ENCODE measurements at regions not wholly inside any gene's neighbourhood (a gene's known extent, or its start where the extent isn't known, plus 50 kb on each side); places are given as distances from the start of the nearest gene placed in this dataset.
"Not testable (repeated sequence)": the region's sequence is repeated elsewhere in the genome, so short reads cannot be mapped to it uniquely, and the experiment has no call there.

DNA sequence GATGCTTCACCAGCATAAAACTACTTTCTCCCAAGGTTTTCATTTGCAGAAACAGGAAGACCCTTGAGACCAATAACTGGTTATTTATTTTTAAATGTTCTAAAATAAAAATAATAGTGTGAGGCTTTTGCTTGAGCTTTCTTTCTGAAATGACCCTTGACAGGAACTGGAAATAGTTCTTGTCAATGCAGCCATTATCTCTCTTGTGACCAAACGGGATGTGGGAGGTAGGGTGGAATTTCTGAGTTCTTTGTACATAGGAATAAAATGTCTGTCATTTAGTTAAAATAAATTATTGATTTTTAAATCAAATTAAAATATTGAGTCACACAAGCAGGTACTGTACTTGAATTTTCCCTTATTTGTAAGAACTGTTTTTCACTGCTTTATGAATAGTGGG is 110.2 kb upstream of the CCN2 start:
- Histone ChIP-seq H3K36me3 (peaks cover 2% of the 10 kb centered on the region), H3K9me3 (peaks cover 5% of the 10 kb centered on the region; the same call in 1 of the 2 replicates), H3K4me3 (no peak overlapping the region), H3K27me3 (no peaks in the 10 kb centered on the region)
- DNase-seq: no peak

DNA sequence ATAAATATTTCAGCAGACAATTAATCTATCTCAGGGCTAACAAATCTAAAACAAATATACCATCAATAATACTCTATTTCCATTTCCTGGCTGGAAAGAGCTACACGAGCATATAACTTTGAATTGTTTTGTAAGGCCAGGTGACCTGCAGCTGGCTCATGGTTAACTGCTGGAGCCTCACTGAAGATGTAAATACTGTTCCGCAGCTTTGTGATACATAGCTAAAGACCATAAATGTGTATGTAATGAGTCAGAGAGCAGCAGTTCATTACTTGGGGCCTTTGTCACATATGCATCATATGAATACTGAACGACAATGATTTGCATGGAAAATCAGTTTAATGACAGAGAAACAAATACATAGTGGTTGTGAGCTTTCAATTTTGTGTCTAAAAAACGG is 109.4 kb upstream of the CCN2 start:
- DNase-seq: peak; percentile 70
- Histone ChIP-seq H3K36me3 (peaks cover 7% of the 10 kb centered on the region), H3K27me3 (no peaks in the 10 kb centered on the region), H3K4me3 (no peak overlapping the region), H3K9me3 (peaks cover 13% of the 10 kb centered on the region)

DNA sequence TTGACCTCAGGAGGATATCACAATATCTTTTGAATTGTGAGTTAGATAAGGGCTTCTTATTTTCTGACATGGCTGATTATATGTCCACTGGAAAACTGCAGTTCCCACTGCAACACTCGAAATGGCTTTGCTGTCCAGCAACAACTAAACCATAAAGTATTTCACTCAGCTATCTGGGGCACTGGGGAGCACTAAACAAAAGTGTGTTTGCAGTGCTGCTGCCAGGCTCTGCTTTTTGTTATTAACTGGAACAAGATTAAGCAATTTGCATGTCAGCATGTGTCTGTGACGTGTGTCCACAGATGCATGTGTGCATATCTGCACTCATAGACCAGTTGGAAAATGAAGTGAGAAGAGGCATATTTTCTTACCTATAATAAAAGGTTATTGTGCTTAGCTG is 107.8 kb upstream of the CCN2 start:
- H3K9me3 ChIP-seq: peaks cover 16% of the 10 kb centered on the region
- no peak for DNase-seq
- H3K36me3 ChIP-seq: peaks cover 9% of the 10 kb centered on the region
- no peaks in the 10 kb centered on the region for H3K27me3 ChIP-seq
- no peak overlapping the region for H3K4me3 ChIP-seq

DNA sequence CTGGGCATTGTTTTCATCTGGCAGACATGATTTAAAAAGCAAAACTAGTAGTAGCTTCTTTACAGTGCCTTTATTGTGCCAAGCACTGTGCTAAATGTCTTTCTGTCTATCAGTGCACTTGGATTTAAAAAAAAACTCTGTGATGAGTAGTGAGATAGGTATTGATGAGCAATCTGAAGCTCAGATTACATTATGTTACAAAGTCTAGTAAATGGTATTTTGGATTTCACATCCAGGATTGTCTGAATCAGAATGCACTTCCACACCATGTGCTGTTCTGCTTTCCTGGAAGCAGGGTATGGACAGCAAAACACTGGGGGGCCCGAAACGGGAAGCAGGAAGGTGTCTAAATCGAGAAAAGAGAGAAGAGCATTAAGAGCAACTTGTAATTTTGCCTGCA is 103.4 kb upstream of the CCN2 start:
- no peak overlapping the region for H3K4me3 ChIP-seq
- H3K9me3 ChIP-seq: peaks cover 16% of the 10 kb centered on the region
- peaks cover 9% of the 10 kb centered on the region for H3K36me3 ChIP-seq
- DNase-seq: peak; percentile 47
- H3K27me3 ChIP-seq: no peaks in the 10 kb centered on the region

DNA sequence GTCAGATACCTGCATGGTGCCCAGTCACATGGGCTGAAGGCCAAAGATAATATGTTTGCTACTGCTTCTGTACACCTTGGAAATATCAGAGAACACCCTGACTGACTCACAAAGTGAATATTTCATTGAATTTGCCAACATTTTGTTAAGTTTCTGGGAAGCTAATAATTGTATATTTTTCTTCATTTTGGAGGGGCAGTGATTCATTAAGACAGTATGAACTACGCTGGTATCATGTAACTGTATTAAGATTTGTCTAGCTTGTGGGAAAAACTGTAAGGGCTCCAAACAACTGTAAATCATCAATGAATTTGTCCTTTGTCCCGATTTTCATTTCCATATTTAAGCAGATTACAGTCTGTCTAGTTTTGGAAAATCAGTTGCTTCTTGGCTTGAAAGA is 102.3 kb upstream of the CCN2 start:
- peaks cover 16% of the 10 kb centered on the region for H3K9me3 ChIP-seq
- peaks cover 9% of the 10 kb centered on the region for H3K36me3 ChIP-seq
- no peak for DNase-seq
- no peaks in the 10 kb centered on the region for H3K27me3 ChIP-seq
- no peak overlapping the region for H3K4me3 ChIP-seq

DNA sequence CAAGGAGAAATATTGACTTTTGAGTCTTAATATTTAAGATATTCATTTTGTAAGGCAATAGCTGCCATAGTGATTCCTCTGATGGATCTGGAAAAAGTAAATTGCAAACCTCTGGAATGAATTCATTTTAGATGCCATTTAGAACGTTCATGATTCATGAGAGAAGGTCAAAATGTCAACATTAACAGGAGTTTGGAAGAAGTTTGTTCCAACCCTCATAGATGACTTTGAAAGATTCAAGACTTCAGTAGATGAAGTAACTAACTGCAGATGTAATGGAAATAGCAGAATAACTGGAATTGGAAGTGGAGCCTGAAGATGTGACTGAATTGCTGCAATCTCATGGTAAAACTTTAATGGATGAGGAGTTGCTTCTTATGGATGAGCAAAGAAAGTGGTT is 100.9 kb upstream of the CCN2 start:
- DNase-seq: no peak
- Histone ChIP-seq H3K27me3 (no peaks in the 10 kb centered on the region), H3K4me3 (no peak overlapping the region), H3K9me3 (peaks cover 19% of the 10 kb centered on the region), H3K36me3 (peaks cover 8% of the 10 kb centered on the region)

DNA sequence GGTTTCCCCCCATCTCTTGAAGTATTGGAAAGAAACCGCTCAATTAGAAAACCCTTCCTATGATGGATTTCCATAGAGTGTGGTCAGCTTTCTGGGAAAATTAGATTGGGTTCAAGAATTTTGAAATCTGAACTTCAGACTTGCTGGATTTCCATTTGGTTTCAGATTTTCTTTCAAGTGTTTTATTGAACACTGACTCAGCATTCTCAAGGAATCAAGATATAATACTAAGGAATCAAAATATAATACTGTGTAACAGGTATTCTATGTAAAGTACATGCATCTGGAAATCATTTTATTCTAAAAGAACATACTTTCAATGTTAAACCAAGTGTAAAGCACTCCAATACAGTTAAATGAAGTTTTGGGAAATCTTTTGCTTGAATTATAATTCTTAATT is 94.7 kb upstream of the CCN2 start:
- DNase-seq: no peak
- Histone ChIP-seq H3K4me3 (no peak overlapping the region), H3K27me3 (no peaks in the 10 kb centered on the region), H3K9me3 (peaks cover 3% of the 10 kb centered on the region; the same call in 1 of the 2 replicates), H3K36me3 (no peaks in the 10 kb centered on the region)

DNA sequence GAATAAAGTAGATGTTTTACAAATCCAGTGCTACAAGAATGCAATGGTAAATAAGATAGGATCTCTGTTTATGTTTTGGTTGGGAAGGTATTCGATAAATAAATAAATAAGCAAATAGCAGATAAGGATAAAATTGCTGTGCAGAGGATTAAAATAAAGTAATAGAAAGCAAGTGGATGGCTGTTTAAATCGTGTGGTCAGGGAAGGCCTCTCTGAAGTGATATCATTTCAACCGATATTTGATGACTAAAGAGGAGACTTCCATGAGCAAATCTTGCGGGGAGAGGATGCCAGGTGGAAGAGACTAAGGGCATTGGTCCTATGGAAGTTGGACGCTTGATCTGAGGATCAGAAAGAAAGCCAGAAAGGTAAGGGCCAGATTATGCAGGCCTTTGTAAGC is 92.0 kb upstream of the CCN2 start:
- Histone ChIP-seq H3K27me3 (no peaks in the 10 kb centered on the region), H3K4me3 (no peak overlapping the region), H3K36me3 (no peaks in the 10 kb centered on the region), H3K9me3 (no peaks in the 10 kb centered on the region; the same call in 1 of the 2 replicates)
- no peak for DNase-seq

DNA sequence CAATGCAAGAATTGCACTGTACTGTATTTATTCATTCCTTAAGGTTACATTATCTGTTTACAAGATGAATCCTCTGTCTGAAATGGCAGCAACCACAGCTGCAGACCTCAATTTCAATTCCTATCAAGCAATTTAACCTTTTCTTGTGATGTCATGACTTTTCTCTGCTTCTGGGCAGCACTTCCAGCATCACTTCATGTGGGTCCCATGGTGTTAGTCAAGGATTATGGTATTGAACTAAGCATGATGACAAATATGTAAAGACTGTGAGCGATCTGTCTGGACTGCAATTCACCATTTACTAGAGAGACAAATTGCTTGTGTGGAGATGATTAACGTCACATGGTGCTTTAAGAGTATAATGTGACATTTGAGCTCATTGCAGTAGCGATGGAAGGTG is 90.5 kb upstream of the CCN2 start:
- no peaks in the 10 kb centered on the region for H3K9me3 ChIP-seq
- no peaks in the 10 kb centered on the region for H3K36me3 ChIP-seq
- DNase-seq: no peak
- no peak overlapping the region for H3K4me3 ChIP-seq
- H3K27me3 ChIP-seq: no peaks in the 10 kb centered on the region

DNA sequence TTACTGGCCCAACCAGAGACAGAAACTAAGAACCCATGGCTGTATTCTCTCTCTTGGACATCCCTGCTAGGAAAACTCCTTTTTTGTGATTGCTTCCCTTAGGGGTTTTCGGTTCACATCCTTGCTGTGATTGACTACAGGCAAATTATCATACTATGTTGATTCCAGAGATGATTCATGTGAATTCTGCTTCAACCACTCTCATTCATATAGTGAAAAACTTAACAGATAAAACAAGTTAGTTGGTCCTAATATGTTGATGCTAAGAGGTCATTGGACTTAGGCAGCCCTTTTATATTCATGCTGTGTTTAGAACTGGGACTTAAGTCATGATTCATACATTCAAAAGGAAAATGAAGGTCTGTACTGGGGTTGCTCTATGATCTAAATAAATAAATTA is 76.9 kb upstream of the CCN2 start:
- no peak for DNase-seq
- no peak overlapping the region for H3K4me3 ChIP-seq
- H3K9me3 ChIP-seq: no peaks in the 10 kb centered on the region
- no peaks in the 10 kb centered on the region; the same call in 1 of the 2 replicates for H3K36me3 ChIP-seq
- H3K27me3 ChIP-seq: no peaks in the 10 kb centered on the region

DNA sequence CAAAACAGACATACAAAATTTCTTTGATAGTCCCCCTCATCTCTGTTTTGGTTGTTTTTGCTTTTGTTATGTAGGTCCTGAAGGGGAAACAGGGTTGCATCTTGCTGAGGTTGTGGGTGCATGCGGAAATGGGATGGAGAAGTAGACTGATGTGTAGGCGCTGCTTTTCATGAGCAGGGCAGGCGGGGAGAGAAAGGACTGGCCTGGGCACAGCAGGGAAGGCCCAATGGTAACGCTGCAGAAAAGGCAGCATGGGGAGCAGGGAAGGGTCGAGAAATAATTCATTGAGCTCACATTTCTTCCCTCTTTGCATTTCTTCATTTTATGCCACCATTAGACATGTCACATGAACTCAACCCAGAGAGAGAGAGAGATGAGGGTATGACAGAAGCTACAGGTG is 74.3 kb upstream of the CCN2 start:
- no peaks in the 10 kb centered on the region; the same call in 1 of the 2 replicates for H3K36me3 ChIP-seq
- no peaks in the 10 kb centered on the region for H3K9me3 ChIP-seq
- no peak for DNase-seq
- H3K27me3 ChIP-seq: no peaks in the 10 kb centered on the region
- no peak overlapping the region for H3K4me3 ChIP-seq

DNA sequence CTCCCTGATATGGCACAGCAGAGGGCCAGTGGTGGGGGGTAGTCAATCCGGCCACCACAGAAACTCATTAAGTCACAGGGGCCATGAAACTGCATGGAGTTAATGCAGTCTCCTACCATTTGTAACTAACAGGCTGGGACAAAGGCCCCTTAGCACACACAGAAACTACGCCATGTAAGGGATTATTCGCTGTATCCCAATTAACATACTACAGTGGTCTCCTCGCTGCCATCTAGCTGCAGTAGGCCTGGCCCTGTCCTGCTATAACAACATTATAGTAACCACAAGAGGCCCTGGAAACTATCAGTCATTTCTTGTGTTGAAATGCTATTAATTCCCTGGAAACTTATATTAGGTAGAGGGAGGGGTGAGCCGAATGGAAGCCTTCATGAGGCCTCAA is 72.3 kb upstream of the CCN2 start:
- no peaks in the 10 kb centered on the region; the same call in 1 of the 2 replicates for H3K36me3 ChIP-seq
- no peaks in the 10 kb centered on the region for H3K9me3 ChIP-seq
- no peaks in the 10 kb centered on the region for H3K27me3 ChIP-seq
- no peak for DNase-seq
- H3K4me3 ChIP-seq: no peak overlapping the region

DNA sequence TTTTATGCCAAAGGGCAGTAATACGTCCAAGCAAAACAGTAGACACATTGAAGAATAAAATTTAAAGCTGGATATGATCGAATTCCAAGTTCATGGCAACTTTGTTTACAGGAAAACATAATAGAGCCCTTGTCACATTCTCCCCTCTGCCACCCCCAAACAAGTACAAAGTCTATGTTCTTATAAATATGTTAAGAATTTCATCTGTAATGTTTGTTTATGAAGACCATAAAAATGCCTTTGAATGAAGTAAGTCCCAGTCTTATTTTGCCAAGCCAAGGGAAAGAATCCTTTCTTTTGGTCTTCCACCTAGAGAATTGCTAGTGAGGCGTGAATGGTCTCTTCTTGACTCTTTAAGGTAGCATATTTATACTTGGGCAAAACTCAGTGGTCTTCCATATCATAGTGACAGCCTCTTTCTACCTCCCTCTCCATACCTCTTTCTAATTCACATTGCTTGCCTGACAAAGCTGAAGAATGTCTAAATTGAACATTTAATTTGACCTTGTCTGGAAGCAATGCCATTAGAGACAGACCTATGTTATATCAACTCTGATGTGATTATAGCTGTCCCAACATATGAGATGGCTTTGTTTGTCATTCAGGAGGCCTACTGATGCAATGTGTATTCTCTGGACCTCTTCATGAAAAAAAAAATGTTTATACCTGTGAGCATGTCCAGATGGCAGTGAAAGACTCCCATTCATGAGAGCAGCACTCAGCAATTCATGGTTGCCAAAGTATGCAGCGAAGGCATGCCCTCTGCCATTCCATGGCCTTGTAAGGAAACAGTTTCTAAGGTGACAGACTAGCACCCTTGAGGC is 70.6 kb upstream of the CCN2 start:
- H3K4me3 ChIP-seq: no peak overlapping the region
- H3K27me3 ChIP-seq: no peaks in the 10 kb centered on the region
- no peaks in the 10 kb centered on the region for H3K9me3 ChIP-seq
- peak; percentile 15 for DNase-seq
- no peaks in the 10 kb centered on the region for H3K36me3 ChIP-seq

DNA sequence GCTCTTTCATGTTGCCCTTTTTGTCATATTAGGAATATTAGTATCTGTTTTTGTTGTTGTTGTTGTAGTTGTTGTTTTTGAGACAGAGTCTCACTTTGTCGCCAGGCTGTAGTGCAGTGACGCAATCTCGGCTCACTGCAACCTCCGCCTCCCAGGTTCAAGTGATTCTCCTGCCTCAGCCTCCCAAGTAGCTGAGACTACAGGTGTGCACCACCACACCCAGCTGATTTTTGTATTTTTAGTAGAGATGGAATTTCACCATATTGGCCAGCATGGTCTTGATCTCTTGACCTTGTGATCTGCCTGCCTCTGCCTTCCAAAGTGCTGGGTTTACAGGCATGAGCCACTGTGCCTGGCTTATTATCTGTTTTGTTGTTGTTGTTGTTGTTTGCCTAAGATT is 69.7 kb upstream of the CCN2 start:
- not testable (repeated sequence) for H3K27me3 ChIP-seq, DNase-seq, H3K36me3 ChIP-seq, H3K9me3 ChIP-seq, H3K4me3 ChIP-seq

DNA sequence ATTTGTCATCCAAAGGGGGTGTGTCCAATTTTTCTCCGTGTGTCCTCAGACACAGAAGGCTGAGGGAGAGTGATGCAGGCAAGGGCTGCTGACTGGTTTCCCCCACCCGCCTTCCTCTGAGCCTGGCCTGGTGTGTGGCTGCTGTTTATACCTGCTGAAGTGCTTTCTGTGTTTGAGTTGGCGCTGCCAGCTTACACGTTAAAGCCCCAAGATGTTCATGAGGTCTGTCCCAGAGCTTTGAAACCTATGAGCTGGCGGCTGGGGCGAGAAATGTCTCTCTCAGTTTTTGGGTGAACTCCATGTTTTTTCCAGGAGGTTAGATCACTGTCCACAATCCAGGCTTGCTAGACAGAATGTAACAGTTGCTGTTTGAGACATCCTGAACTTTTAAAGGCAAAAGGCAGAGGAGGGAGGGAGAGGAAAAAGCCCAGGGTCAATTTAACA is 69.0 kb upstream of the CCN2 start:
- no peak overlapping the region for H3K4me3 ChIP-seq
- no peaks in the 10 kb centered on the region for H3K36me3 ChIP-seq
- peak; percentile 63 for DNase-seq
- no peaks in the 10 kb centered on the region for H3K9me3 ChIP-seq
- H3K27me3 ChIP-seq: no peaks in the 10 kb centered on the region

DNA sequence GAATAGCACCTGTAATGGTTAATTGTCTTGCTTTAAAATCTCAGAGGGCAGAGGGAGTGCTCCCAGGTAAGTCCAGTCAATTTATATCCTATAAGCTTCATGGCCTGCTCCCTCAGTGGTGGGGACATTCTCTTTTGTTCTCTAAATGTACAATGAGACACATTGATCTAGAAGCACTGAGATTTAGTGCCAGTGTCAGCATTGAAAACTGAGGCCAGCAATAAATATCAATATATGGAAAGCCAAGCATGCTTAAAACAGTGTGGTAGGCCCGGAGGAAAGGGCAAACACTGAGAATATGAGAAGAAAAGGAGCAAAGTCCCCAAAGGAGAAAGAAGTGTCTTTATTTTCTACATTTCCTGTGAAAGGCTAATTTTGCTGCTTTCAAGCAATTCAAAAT is 68.4 kb upstream of the CCN2 start:
- DNase-seq: no peak
- Histone ChIP-seq H3K9me3 (no peaks in the 10 kb centered on the region), H3K4me3 (no peak overlapping the region), H3K36me3 (no peaks in the 10 kb centered on the region), H3K27me3 (no peaks in the 10 kb centered on the region)

DNA sequence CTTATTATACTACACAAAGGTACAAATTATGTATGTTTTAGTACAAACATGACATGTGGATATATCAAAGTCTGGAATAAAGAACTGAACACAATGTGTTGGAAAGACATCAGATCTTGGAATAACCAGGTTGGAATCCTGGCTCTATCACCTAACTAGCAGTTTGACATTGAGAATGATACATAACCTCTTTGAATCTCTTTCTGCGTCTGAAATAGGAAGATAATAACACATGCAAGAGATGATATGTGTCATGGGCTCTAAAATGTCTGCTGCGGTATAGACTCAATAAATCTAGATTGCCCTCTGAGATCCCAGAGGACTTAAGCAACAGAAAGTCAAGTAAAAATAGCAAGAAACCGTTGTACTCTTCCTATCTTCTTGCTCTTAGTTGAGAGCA is 66.8 kb upstream of the CCN2 start:
- Histone ChIP-seq H3K4me3 (no peak overlapping the region), H3K27me3 (no peaks in the 10 kb centered on the region), H3K36me3 (no peaks in the 10 kb centered on the region), H3K9me3 (no peaks in the 10 kb centered on the region)
- DNase-seq: no peak

DNA sequence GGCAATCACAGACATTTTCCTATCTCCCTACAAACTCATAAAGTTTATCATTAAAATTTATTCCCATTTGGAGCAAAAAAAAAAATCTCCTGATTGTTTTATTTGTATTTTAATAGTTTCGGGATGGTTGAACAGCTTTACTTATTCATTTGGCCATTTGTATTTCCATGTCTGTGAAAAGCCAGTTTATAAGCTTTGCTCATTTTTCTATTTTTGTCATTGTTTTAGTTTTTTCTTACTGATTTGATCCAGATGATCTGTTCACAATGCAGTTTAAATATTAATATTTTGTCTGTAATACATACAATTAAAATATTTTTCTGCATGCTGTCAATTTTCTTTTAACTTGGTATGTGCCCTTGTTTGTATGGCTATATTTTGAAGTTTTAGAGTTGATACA is 65.2 kb upstream of the CCN2 start:
- Histone ChIP-seq H3K27me3 (no peaks in the 10 kb centered on the region), H3K4me3 (no peak overlapping the region)
- no peak for DNase-seq

More for the DNA sequence above, 65.2 kb upstream of the CCN2 start:
- no peaks in the 10 kb centered on the region for H3K9me3 ChIP-seq
- no peaks in the 10 kb centered on the region for H3K36me3 ChIP-seq

Measured in MG63 (cell line).